DND-41 (cell line): ENCODE measurements at regions not wholly inside any gene's neighbourhood (a gene's known extent, or its start where the extent isn't known, plus 50 kb on each side); places are given as distances from the start of the nearest gene placed in this dataset.

ENCODE experiments used
- ATAC-seq: fragments of 200-7000 bp; cut with Tn5 transposase; 3 replicates; pipeline ENCODE4 v1.9.1; 2021; ENCODE audit warnings: low read depth; ENCODE audit not compliant: insufficient read depth
- DNase-seq: peaks from one replicate; pipeline ENCODE4 v3.0.0-alpha.2; 2020
- H2AFZ ChIP-seq: 2 replicates; pipeline ENCODE4 v1.6.0; 2012; ENCODE audit warnings: low read depth, low read length
- H3K27ac ChIP-seq: 2 replicates; pipeline ENCODE4 v1.5.1; 2012; ENCODE audit warnings: low read length, inconsistent platforms
- H3K27me3 ChIP-seq: fragments of 200-600 bp; sonication (generic); 2 replicates; pipeline ENCODE4 v1.6.0; 2012; ENCODE audit warnings: low read length, mild to moderate bottlenecking, inconsistent platforms; ENCODE audit not compliant: insufficient read depth, poor library complexity
- H3K36me3 ChIP-seq: 2 replicates; pipeline ENCODE4 v1.5.1; 2012; ENCODE audit warnings: low read length, inconsistent platforms; ENCODE audit not compliant: insufficient read depth
- H3K4me1 ChIP-seq: 2 replicates; pipeline ENCODE4 v1.5.1; 2012; ENCODE audit warnings: mild to moderate bottlenecking, low read length; ENCODE audit not compliant: insufficient read depth
- H3K4me2 ChIP-seq: 2 replicates; pipeline ENCODE4 v1.6.0; 2012; ENCODE audit warnings: mild to moderate bottlenecking, moderate library complexity, low read length, inconsistent platforms; ENCODE audit not compliant: insufficient read depth
- H3K4me3 ChIP-seq, 2 experiments: fragments of 200-600 bp in 1 of 2; shearing (Covaris generic) in 1 of 2; 2 replicates each; pipeline ENCODE4 v1.5.1; 2012 to 2016; ENCODE audit warnings: inconsistent platforms in 2 of 2, low read length in 2 of 2, mild to moderate bottlenecking in 2 of 2, low read depth in 1 of 2, moderate library complexity in 1 of 2
- H3K79me2 ChIP-seq: 2 replicates; pipeline ENCODE4 v1.6.0; 2012; ENCODE audit warnings: low read length, inconsistent platforms; ENCODE audit not compliant: insufficient read depth
- H3K9ac ChIP-seq: 2 replicates; pipeline ENCODE4 v1.6.0; 2012; ENCODE audit warnings: low read depth, mild to moderate bottlenecking, inconsistent platforms, low read length, moderate library complexity
- H3K9me3 ChIP-seq: 2 replicates; pipeline ENCODE4 v1.5.1; 2012; ENCODE audit warnings: low read length, moderate library complexity, mild to moderate bottlenecking, inconsistent platforms; ENCODE audit not compliant: insufficient read depth, severe bottlenecking
- H4K20me1 ChIP-seq: 2 replicates; pipeline ENCODE4 v1.6.0; 2012; ENCODE audit warnings: low read length; ENCODE audit not compliant: insufficient read depth
- EZH2 ChIP-seq: IDR thresholded peaks from 3 replicates; pipeline ENCODE4 v1.6.1; 2012; ENCODE audit warnings: borderline replicate concordance, low read depth, mild to moderate bottlenecking, moderate library complexity, low read length, inconsistent platforms; ENCODE audit not compliant: severe bottlenecking
- TF ChIP-seq, protein P1 (sequence below): IDR thresholded peaks from 2 replicates; pipeline ENCODE4 v1.5.1; 2012; ENCODE audit warnings: borderline replicate concordance, low read length, moderate library complexity, mild to moderate bottlenecking; ENCODE audit not compliant: poor library complexity, severe bottlenecking; ENCODE audit errors: extremely low read depth

DNA sequence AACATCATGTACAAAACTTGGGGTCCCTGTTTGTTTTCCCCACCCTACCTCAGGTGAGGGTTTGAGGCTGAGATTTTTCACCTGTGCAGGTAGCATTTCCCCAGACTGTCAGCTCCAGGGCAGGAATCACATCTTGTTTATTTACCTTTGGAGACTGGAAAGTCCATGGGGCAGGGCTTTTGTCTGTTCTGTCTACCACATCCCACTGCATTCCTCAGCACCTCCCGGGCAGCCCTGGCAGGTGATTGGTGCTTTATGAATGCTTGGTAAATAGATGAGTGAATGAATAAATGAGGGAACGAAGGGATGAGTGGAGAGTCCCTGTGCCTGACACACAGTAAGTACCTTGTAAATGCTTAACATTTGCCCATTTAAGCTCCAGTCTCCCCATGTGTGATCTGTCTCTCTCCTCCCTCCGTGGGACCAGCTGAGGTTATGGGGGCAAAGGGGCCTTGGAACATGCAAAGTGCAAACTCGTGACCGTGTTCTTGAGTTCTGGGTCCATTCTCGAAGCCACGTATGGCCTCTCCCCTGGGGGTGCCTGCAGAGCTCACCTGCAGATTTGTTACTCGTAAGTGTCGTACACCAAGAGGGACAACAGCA, 69.7 kb upstream of the PMEPA1 start:
- Histone ChIP-seq H4K20me1 (peaks cover 3% of the 10 kb centered on the region), H3K36me3 (no peaks in the 10 kb centered on the region), H3K27me3 (peaks cover 13% of the 10 kb centered on the region), H3K4me2 (no peak overlapping the region), H3K27ac (no peak overlapping the region), H3K9ac (no peak overlapping the region), H3K4me1 (no peaks in the 10 kb centered on the region), H3K9me3 (no peaks in the 10 kb centered on the region), H3K4me3 (no peak overlapping the region), H3K79me2 (no peaks in the 10 kb centered on the region), H2AFZ (no peak overlapping the region)
- DNase-seq (no peak), ATAC-seq (no peak)
- TF ChIP-seq EZH2: no peak
- TF ChIP-seq, protein P1, sequence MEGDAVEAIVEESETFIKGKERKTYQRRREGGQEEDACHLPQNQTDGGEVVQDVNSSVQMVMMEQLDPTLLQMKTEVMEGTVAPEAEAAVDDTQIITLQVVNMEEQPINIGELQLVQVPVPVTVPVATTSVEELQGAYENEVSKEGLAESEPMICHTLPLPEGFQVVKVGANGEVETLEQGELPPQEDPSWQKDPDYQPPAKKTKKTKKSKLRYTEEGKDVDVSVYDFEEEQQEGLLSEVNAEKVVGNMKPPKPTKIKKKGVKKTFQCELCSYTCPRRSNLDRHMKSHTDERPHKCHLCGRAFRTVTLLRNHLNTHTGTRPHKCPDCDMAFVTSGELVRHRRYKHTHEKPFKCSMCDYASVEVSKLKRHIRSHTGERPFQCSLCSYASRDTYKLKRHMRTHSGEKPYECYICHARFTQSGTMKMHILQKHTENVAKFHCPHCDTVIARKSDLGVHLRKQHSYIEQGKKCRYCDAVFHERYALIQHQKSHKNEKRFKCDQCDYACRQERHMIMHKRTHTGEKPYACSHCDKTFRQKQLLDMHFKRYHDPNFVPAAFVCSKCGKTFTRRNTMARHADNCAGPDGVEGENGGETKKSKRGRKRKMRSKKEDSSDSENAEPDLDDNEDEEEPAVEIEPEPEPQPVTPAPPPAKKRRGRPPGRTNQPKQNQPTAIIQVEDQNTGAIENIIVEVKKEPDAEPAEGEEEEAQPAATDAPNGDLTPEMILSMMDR: no peak

- H3K36me3 ChIP-seq: no peaks in the 10 kb centered on the region
- peaks cover 3% of the 10 kb centered on the region for H4K20me1 ChIP-seq
- no peak overlapping the region for H3K9ac ChIP-seq
- no peak overlapping the region for H3K4me2 ChIP-seq
- DNase-seq (no peak), ATAC-seq (no peak)
- H3K4me1 ChIP-seq: no peaks in the 10 kb centered on the region
- no peak overlapping the region for H3K4me3 ChIP-seq
- no peak overlapping the region for H2AFZ ChIP-seq
- H3K9me3 ChIP-seq: no peaks in the 10 kb centered on the region
- peaks cover 13% of the 10 kb centered on the region for H3K27me3 ChIP-seq
- H3K27ac ChIP-seq: no peak overlapping the region
- no peaks in the 10 kb centered on the region for H3K79me2 ChIP-seq
- TF ChIP-seq, protein P1: no peak
- no peak for TF ChIP-seq EZH2
These were observed 68.1 kb upstream of the PMEPA1 start for GRCh38 chr20:57777911-57778310.

DNA sequence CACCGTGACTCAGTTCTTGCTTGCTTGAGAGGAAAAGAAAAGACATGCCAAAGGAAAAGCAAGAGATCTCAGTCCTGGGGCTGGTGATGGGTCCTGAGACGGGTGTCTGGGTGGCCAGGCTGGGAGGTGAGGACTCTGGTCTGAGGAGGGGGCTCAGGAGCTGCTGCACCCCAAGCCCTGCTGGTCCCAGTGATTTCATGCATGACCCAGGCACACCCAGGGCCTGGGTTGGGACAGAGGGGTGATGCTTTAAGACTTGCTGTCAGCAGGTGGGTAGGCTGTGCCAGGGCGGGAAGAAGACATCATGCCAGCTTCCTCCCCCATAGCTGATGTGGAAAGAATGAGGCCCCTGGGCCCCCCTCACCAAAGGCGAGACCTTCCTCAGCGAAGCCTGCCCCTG, 65.1 kb upstream of the PMEPA1 start:
- Histone ChIP-seq H3K4me2 (no peak overlapping the region), H3K9ac (no peak overlapping the region), H4K20me1 (no peaks in the 10 kb centered on the region), H3K27ac (no peak overlapping the region), H3K9me3 (no peaks in the 10 kb centered on the region), H3K4me1 (no peaks in the 10 kb centered on the region), H3K27me3 (peaks cover 16% of the 10 kb centered on the region), H3K4me3 (no peak overlapping the region), H3K36me3 (no peaks in the 10 kb centered on the region), H2AFZ (no peak overlapping the region), H3K79me2 (no peaks in the 10 kb centered on the region)
- TF ChIP-seq, protein P1: no peak
- TF ChIP-seq EZH2: no peak
- ATAC-seq (no peak), DNase-seq (no peak)
